SK-N-SH (cell line): ENCODE measurements at regions not wholly inside any gene's neighbourhood (a gene's known extent, or its start where the extent isn't known, plus 50 kb on each side); places are given as distances from the start of the nearest gene placed in this dataset.
A peak's percentile ranks its signal among the peaks of the same experiment; 100 is the strongest.

ENCODE experiments used
- CTCF ChIA-PET: fragments of 300-600, 350-600 bp; formaldehyde crosslinking; extraction: SDS; loops from one replicate; lab custom pipeline; 2021; lab: Yijun Ruan, JAX
- POLR2A ChIA-PET: fragments of 350-600 bp; sonication (Branson Sonifier 250); formaldehyde crosslinking; extraction: SDS; loops from one replicate; lab custom pipeline; 2020; ENCODE audit warnings: antibody characterized with exemption, inconsistent platforms; lab: Yijun Ruan, JAX
- DNase-seq: peaks from one replicate; pipeline ENCODE4 v3.0.0; 2012
- H2AFZ ChIP-seq: fragments of 200-600 bp; sonication (generic); 2 replicates; pipeline ENCODE4 v1.8.1; 2016; ENCODE audit warnings: antibody characterized with exemption, mild to moderate bottlenecking, low read depth
- H3F3A ChIP-seq: fragments of 200-600 bp; sonication (generic); replicated peaks from 2 replicates; pipeline ENCODE3; 2016; ENCODE audit warnings: antibody characterized with exemption, mild to moderate bottlenecking; ENCODE audit not compliant: insufficient read depth
- H3K27ac ChIP-seq, 2 experiments: fragments of 200-500 bp in 1 of 2; fragments of 200-600 bp in 1 of 2; sonication (Bioruptor generic) in 1 of 2; sonication (generic), shearing (Covaris generic) in 1 of 2; 2 replicates each; pipeline versions ENCODE4 v1.5.1 to v1.6.1; 2014 to 2016; ENCODE audit warnings: low read depth in 2 of 2, inconsistent platforms in 1 of 2, low read length in 1 of 2, mild to moderate bottlenecking in 1 of 2, mixed read lengths in 1 of 2
- H3K27me3 ChIP-seq: fragments of 200-600 bp; sonication (generic), shearing (Covaris generic); 2 replicates; pipeline ENCODE4 v1.6.1; 2016; ENCODE audit warnings: mixed run types; ENCODE audit not compliant: insufficient read depth
- H3K36me3 ChIP-seq, 2 experiments: fragments of 200-500 bp in 1 of 2; fragments of 200-600 bp in 1 of 2; sonication (Bioruptor generic) in 1 of 2; sonication (generic) in 1 of 2; replicated peaks in 1 of 2; 2 replicates each; pipeline versions ENCODE3 to v1.5.1; 2014 to 2016; ENCODE audit warnings: low read length in 1 of 2, mild to moderate bottlenecking in 1 of 2; ENCODE audit not compliant: insufficient read depth in 2 of 2, control insufficient read depth in 1 of 2
- H3K4me1 ChIP-seq, 2 experiments: fragments of 200-500 bp in 1 of 2; fragments of 200-600 bp in 1 of 2; sonication (Bioruptor generic) in 1 of 2; sonication (generic), shearing (Covaris generic) in 1 of 2; 2 replicates each; pipeline versions ENCODE4 v1.5.1 to v1.6.1; 2014 to 2016; ENCODE audit warnings: low read depth in 1 of 2, low read length in 1 of 2, mixed run types in 1 of 2; ENCODE audit not compliant: insufficient read depth in 2 of 2, control insufficient read depth in 1 of 2
- H3K4me2 ChIP-seq: fragments of 200-600 bp; sonication (generic), shearing (Covaris generic); 2 replicates; pipeline ENCODE4 v1.6.1; 2017; ENCODE audit warnings: mixed run types
- H3K4me3 ChIP-seq, 2 experiments: fragments of 200-500 bp in 1 of 2; fragments of 200-600 bp in 1 of 2; sonication (Bioruptor generic) in 1 of 2; sonication (generic), shearing (Covaris generic) in 1 of 2; 2 replicates each; pipeline versions ENCODE4 v1.5.1 to v1.8.1; 2014 to 2016; ENCODE audit warnings: low read depth in 2 of 2, inconsistent platforms in 1 of 2, low read length in 1 of 2, mild to moderate bottlenecking in 1 of 2, mixed read lengths in 1 of 2, moderate library complexity in 1 of 2
- H3K79me2 ChIP-seq: fragments of 200-600 bp; sonication (generic); 2 replicates; pipeline ENCODE4 v1.8.1; 2017; ENCODE audit warnings: mild to moderate bottlenecking; ENCODE audit not compliant: insufficient read depth
- H3K9ac ChIP-seq: fragments of 200-600 bp; sonication (generic); 2 replicates; pipeline ENCODE4 v1.6.1; 2017; ENCODE audit warnings: mixed run types
- H3K9me2 ChIP-seq: fragments of 200-600 bp; sonication (generic); 2 replicates; pipeline ENCODE4 v1.6.1; 2017; ENCODE audit warnings: mixed run types
- H3K9me3 ChIP-seq: fragments of 200-600 bp; sonication (generic); 2 replicates; pipeline ENCODE4 v1.6.1; 2017; ENCODE audit warnings: mixed run types, mild to moderate bottlenecking, moderate library complexity
- H4K20me1 ChIP-seq: fragments of 200-600 bp; sonication (generic); 2 replicates; pipeline ENCODE4 v1.6.1; 2017; ENCODE audit warnings: mild to moderate bottlenecking, mixed run types; ENCODE audit not compliant: insufficient read depth
- CTCF ChIP-seq: fragments of 200-600 bp; sonication (generic); IDR thresholded peaks from 2 replicates; pipeline ENCODE4 v1.6.1; 2017; ENCODE audit warnings: antibody characterized with exemption, mild to moderate bottlenecking, moderate library complexity
- EP300 ChIP-seq, 2 experiments: IDR thresholded peaks; 2 replicates each; pipeline versions ENCODE4 v1.4.0 to v1.6.1; 2012; ENCODE audit warnings: borderline replicate concordance in 1 of 2, low read depth in 1 of 2, low read length in 1 of 2
- FOSL2 ChIP-seq: IDR thresholded peaks from 2 replicates; pipeline ENCODE4 v1.4.0; 2012; ENCODE audit warnings: low read depth, mild to moderate bottlenecking, moderate library complexity, borderline replicate concordance
- FOXJ3 ChIP-seq: sonication (generic); formaldehyde crosslinking; IDR thresholded peaks from 2 replicates; pipeline ENCODE4 v1.5.1; 2020; ENCODE audit warnings: mild to moderate bottlenecking, missing genetic modification reagents
- JUND ChIP-seq: IDR thresholded peaks from 2 replicates; pipeline ENCODE4 v1.4.0; 2012
- MEF2A ChIP-seq: IDR thresholded peaks from 2 replicates; pipeline ENCODE4 v1.4.0; 2012; ENCODE audit warnings: low read depth, borderline replicate concordance
- NFIC ChIP-seq: IDR thresholded peaks from 2 replicates; pipeline ENCODE4 v1.4.0; 2012; ENCODE audit warnings: borderline replicate concordance
- REST ChIP-seq: IDR thresholded peaks from 2 replicates; pipeline ENCODE4 v1.6.1; 2012; ENCODE audit warnings: mild to moderate bottlenecking, low read depth, low read length, moderate library complexity
- SIN3A ChIP-seq: IDR thresholded peaks from 2 replicates; pipeline ENCODE4 v1.6.1; 2012; ENCODE audit warnings: low read depth, mild to moderate bottlenecking, low read length, moderate library complexity, borderline replicate concordance
- SMC3 ChIP-seq: IDR thresholded peaks from 2 replicates; pipeline ENCODE4 v1.6.1; 2012; ENCODE audit warnings: low read depth, low read length, improper control_type of control experiment
- TCF12 ChIP-seq: IDR thresholded peaks from 2 replicates; pipeline ENCODE4 v1.4.0; 2012
- TEAD4 ChIP-seq: IDR thresholded peaks from 2 replicates; pipeline ENCODE4 v1.4.0; 2012; ENCODE audit warnings: mild to moderate bottlenecking, borderline replicate concordance; ENCODE audit not compliant: insufficient read depth
- USF2 ChIP-seq: fragments of 150-350 bp; IDR thresholded peaks from 2 replicates; pipeline ENCODE4 v1.6.1; 2017; ENCODE audit warnings: antibody characterized with exemption, low read length, low read depth, borderline replicate concordance
- WGBS: methylation state at CpG from one replicate; pipeline ENCODE4 v1.1.6; 2017; ENCODE audit warnings: low lambda C conversion rate; 5-methylcytosine and 5-hydroxymethylcytosine counted together

GRCh38 chr18:67864677-67865340, 348.3 kb upstream of the DSEL start:
- Histone ChIP-seq H3K79me2 (no peaks in the 10 kb centered on the region), H2AFZ (no peak overlapping the region), H3K9ac (no peak overlapping the region), H3K4me2 (0 out of 2 replicates have a peak overlapping the region, but pooled peaks have one; percentile 8), H3K36me3 (no peaks in the 10 kb centered on the region), H3K4me3 (no peak overlapping the region), H3F3A (peaks cover 29% of the 10 kb centered on the region), H3K9me2 (no peaks in the 10 kb centered on the region), H3K27ac (peak overlapping the region in 1 of 2 experiments; percentile 29; a peak in 2 of 4 replicates), H3K4me1 (peaks cover 0 to 13% of the 10 kb centered on the region in 2 experiments; a peak in 2 of 4 replicates), H4K20me1 (no peaks in the 10 kb centered on the region), H3K27me3 (no peaks in the 10 kb centered on the region), H3K9me3 (no peaks in the 10 kb centered on the region)
- CTCF ChIA-PET = no interaction called here
- no peak for DNase-seq
- POLR2A ChIA-PET = no interaction called here
- 84% methylated on average over 2 of the region's 2 CpGs for WGBS
- TF ChIP-seq CTCF = peak; percentile 20; the same call in 1 of the 2 replicates
- TF ChIP-seq EP300 (IDR thresholded peaks at IDR 0.05; ENCODE audit: borderline replicate concordance in 1 of 2, low read depth in 1 of 2, low read length in 1 of 2) = 0 out of 4 replicates have a peak, but pooled peaks of 1 of the 2 experiments have one; percentile 34
- TF ChIP-seq FOXJ3 = no peak
- no peak for TF ChIP-seq SMC3
- TF ChIP-seq TCF12 = 0 out of 2 replicates have a peak, but pooled peaks have one; percentile 23
- TF ChIP-seq REST = no peak

- no peaks in the 10 kb centered on the region for H4K20me1 ChIP-seq
- ChIA-PET POLR2A (no interaction called here), CTCF (no interaction called here)
- peaks cover 29% of the 10 kb centered on the region for H3F3A ChIP-seq
- 72% methylated on average over 1 of the region's 1 CpG for WGBS
- no peaks in the 10 kb centered on the region for H3K27me3 ChIP-seq
- H3K4me2 ChIP-seq = peak overlapping the region; percentile 5; the same call in 1 of the 2 replicates
- peaks cover 5% of the 10 kb centered on the region; the same call in 1 of the 2 replicates for H3K9me3 ChIP-seq
- TF ChIP-seq TCF12 (peak; percentile 47; the same call in 1 of the 2 replicates), FOSL2 (peak; percentile 17; the same call in 1 of the 2 replicates), NFIC (peak; percentile 19; the same call in 1 of the 2 replicates), MEF2A (peak; percentile 62; the same call in 1 of the 2 replicates), USF2 (no peak), TEAD4 (peak; percentile 39; the same call in 1 of the 2 replicates), SIN3A (no peak), JUND (peak; percentile 29), EP300 (IDR thresholded peaks at IDR 0.05; ENCODE audit: borderline replicate concordance in 1 of 2, low read depth in 1 of 2, low read length in 1 of 2) (peak in 1 of 2 experiments; percentile 59; a peak in 1 of 4 replicates)
- DNase-seq = no peak
- no peaks in the 10 kb centered on the region for H3K36me3 ChIP-seq
- H3K79me2 ChIP-seq = no peaks in the 10 kb centered on the region
- H2AFZ ChIP-seq = no peak overlapping the region
- H3K9me2 ChIP-seq = no peaks in the 10 kb centered on the region
- peak overlapping the region in 1 of 2 experiments; percentile 4; a peak in 1 of 4 replicates for H3K27ac ChIP-seq
- peaks cover 0 to 13% of the 10 kb centered on the region in 2 experiments; a peak in 2 of 4 replicates for H3K4me1 ChIP-seq
- H3K9ac ChIP-seq = no peak overlapping the region
- no peak overlapping the region for H3K4me3 ChIP-seq
These were observed 345.5 kb upstream of the DSEL start for GRCh38 chr18:67862069-67862468.
